ENCODE measurements at regions not wholly inside any gene's neighbourhood (a gene's known extent, or its start where the extent isn't known, plus 50 kb on each side); places are given as distances from the start of the nearest gene placed in this dataset.

DNA sequence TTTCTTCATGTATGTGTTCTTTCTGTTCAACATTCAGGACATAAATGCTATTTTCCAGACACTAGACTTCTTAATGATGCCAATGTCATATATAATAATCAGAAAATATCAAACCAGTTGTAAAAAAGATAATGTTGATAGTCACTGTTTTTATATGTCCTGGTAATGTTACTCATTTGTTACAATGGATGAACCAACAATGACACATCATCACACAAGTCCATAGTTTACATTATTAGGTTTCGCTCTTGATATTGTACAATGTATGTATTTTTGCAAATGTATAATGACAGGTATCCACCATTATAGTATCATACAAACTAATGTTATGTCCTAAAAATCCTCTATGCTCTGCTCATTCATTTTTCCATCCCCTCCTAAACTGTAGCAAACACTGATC is 243.8 kb upstream of the CDIN1 start:
- no peak for DNase-seq

DNA sequence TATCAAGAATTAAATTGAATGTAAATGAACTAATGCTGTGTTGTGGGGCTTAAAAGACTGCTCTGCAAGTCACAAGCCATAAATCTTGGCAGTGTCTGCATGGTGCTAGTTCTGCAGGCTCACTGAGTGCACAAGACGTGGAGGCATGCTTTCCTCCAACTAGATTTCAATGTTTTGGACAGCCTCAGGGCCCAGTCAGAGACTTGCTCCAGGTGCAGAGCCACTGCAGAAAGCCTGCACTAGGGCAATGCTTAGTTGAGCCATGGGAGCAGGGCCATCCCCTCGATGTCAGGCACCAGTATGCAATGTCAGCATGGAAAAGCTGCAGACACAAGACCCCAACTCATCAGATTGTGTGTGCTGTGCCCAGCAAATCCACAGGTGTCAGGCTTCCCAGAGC is 234.5 kb upstream of the CDIN1 start:
- no peak for DNase-seq

DNA sequence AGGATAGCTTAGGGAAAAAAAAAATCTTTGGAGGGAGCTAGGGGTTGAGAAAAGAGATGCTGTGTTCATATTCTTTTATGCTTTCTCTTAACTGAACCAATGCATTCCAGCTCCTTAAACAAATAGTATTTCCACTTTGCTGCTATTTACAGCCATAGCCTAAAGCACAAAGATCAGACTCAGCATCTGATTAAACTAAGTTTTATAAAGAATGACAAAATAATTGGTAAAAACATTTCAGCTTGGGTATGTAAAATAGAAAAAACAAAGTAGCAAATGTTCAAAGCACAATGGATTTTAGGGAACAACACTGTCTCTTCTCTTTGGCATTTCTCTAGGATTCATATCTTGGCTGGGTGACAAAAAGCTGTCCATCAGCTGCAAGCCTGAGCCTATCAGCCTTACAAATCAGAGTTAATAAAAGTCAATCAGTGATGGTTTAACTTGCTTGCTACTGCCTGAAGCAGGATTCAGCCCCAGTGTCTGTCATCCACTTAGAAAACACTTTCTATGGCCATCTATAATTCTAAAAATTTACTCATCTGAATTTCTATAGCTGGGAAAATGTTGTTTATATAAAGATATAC is 232.1 kb upstream of the CDIN1 start:
- DNase-seq, result no peak

DNA sequence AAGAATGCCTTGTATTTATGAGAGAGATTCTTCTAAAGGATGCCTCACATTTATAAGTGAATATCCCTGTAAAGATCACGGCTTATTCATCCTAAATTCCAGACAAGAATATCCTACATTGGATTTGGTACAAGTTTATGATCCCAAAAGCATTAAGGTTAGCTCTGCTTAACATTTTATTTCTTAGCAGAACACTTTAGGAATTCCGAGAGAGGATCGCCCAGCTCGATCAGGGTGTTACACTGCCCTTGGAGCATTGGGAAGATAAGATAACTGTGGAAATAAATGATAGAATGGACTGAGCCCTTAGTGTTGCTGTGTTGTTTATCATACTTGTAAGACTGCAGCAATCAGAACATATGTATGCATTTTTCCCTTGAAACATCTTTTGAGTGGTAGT is 223.0 kb upstream of the CDIN1 start:
- no peak for DNase-seq

DNA sequence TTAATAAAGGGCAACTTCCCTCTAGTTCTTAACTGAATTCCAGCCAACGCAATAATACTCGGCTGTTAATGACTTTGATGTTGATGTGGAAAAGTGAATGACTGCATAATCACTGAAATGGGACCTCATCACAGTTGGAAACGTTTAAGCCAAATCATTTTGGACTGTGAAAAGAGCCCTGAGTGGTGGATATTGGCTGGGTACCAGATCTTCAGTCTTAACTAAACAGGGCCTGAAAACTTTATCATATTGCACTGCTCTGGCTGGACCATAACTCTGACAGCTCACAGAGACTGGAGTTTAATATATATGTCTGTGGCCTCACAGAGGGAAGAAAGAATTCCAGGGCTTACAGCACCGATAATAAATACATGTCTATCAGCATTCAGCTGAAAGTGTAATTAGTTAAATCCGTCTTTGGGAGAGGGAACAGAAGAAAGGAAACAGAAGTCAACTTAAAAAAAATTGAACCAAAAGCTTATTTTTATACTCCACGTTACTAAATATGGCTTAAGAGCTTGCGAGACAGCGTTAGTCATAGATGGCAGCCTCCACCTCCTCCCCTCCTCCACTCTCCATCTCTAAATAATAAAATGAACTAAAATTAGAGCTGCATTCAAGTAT is 222.3 kb upstream of the CDIN1 start:
- no peak for DNase-seq

DNA sequence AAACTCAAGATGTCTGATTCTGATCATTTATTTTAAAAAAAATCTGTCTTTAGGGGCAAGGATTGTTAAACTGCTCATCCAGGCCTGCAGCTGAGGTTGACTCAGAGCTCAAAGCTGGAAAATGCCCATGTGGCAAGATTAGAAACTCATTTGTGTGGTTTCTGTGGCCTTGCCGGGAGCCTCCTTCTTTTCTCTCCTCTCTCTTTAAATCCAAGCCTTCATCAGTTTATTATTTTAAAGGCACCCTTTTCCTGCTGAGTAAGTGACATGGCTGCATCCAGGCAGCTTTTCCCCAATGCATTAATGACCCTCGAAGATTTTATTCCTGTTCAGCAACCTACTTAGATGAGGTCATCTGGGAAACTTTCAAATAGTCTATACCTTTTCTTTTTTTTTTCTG is 221.3 kb upstream of the CDIN1 start:
- DNase-seq, result no peak

DNA sequence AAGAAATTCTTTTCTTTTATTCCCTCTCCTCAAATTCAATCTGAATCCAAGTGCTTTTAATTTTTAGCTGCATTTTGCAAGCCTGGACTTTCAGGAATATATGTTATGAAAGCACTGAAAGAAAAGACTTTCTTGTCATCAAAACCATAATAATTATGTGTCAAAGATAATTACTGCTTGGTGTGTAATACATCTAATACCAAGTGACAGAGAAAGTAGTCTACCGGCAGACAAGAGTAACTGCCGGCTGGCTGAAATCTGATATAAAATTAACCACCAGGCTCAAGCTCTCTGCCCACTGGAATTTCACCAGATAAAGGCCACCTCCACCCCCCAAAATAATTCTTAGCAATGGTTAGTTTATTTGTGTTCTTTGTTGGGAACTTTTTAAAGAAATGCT is 220.9 kb upstream of the CDIN1 start:
- no peak for DNase-seq

DNA sequence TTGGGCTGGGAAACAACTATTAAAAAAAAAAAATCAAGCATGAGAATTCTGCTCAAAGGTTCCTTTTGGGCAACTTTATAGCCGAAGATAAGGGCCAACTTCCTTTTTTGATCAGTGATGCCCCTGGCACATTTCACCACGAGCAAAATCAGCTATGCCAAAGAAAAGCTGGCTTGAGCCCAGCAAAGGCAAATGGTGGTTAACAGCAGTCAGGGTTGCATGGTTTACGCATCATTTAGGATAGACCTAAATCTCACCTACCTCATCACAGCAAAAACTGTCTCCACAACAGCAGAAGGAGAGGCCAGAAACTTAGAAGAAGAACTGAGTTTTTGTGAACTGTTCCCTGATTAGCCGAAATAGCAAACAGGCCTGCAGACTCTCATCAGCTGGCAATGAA is 220.1 kb upstream of the CDIN1 start:
- DNase-seq, result no peak

DNA sequence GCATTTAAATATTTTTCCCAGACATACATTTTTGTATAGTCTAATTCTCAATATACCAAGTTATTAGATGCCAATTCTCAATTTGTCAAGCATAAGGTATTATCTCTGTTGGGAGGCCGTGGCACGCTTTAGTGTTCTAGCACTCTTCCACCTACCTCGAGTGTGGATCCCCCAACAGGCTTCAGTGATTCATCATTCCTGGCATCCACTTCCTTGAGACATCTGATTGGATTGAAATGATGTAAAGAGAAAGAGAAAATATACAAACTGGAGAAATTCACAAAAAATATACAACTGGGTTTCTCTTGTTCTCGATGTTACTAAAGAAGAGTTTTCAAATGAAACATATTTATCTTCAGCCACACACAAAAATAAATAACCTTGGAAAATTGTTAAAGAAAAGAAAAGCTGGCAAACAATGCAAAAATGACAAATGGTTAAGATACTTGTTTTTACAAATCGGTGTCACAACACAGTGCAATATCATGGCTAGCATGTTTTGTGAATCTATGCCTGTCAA is 218.0 kb upstream of the CDIN1 start:
- DNase-seq, result no peak

DNA sequence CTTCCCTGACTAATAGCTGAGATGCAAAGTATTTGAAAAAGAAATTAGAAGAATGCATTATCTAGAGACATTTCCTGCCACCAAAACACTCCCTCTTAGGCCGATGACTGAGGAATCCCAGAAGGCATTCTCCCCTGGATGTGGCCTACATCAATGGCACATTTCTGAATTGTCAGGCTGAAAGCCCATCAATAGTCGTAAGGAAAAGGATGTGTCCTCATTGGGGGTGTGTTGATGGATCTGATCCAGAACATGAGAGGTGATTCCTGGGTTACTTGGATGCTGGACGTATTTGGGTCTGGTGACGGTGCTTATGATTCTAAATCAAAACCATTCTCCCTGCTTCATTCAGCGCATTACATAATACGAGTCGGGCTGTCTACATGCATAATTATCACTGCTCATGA is 216.9 kb upstream of the CDIN1 start:
- no peak for DNase-seq

DNA sequence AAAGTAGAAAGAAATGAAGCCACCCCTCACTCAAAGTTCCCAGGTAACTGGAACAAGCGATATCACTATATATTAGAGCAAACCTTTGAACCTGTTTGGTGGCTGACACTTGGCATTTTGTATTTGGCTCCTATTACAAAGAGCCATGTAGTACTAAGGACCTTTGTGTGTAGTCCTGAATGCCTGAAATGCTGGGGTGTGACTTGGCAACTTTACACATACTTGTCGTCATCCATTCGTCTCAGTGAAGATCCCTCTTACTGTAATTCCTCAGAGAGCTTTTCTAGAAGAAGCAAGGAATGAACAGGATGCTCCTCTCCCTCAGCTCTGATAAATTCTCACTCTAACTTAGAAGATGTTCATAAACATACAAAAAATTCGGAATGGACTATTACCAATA is 216.1 kb upstream of the CDIN1 start:
- no peak for DNase-seq

DNA sequence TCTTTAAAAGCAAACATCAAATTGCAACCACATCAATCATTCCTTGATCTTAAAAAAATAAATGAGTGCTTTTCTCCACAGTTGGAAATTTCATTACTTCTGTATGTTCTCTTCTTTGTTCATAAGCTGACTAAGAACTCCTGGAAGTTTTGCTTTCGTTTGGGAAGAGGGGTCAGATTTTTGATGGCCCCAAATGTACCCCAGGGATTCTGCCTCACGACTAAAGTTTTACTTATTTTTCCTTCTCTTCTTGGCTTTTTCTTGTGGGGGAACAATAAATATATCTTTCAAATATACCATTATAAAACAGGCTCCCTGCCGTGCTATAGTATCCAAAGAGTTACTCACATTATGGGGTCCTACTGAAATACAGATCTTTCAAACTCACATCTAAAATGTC is 215.0 kb upstream of the CDIN1 start:
- DNase-seq, result no peak

DNA sequence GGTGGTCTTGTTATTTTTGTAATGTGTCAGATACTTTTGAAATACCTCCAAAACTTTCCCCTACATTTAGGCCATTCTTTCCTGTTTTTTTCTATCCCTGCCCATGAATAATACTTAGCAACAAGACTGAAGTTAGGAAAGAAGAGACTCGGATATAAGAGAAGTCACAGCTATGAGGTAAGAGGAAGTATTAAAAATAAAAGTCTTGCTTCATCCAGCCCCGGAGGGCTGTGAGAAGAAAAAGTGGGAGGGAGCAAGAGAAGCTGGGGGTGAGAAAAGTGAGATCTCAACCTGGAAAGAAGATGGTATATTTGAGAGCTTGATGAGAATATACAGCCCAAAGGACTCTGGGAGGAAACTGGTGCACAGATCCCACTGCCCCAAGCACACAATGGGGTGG is 213.5 kb upstream of the CDIN1 start:
- DNase-seq, result no peak

DNA sequence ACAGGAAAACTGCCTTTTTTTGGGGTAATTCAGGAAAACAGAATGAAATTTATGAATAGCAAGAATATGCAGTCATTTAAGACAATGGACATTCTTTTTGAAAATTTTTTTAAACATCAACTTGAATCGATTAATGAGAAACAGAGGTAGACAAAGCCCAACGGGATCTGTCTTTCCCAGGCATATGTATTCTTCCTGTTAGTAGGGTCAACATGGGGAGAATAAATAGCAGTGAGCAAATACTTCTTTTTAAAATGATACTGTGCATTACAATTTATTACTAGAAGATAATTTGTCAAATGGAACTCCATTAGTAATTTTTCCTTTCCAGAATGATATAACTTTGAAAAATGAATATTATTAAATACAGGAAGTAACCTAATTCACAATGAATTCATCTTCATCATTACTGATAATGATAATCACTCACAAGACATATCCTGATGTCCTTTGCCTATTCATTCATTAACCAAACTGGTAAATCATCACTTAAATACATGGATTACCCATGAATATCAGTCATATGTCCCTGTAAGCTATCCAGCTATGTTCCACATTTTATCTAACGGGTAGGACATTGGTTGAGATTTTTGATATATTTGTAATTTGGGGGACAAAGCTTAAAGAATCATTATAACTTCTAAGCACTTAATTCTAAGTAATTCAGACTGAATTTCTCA is 209.2 kb upstream of the CDIN1 start:
- DNase-seq, result no peak

DNA sequence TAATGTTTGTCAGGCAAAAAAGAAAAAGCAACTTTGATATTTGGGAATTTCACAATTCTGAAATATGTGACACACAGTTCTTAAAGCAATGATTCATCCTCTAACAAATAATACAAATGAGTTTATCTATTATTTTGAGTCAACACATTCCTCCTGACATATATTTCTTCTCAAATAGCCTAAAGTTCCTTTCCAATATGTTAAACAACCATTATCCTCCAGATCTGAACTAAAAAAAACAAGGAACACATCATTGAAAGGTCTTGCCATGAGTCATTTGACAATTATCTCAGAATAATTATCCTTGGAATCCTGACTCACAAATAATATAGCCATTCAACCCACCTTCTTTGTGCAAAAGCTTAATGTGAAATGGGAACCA is 208.7 kb upstream of the CDIN1 start:
- no peak for DNase-seq

DNA sequence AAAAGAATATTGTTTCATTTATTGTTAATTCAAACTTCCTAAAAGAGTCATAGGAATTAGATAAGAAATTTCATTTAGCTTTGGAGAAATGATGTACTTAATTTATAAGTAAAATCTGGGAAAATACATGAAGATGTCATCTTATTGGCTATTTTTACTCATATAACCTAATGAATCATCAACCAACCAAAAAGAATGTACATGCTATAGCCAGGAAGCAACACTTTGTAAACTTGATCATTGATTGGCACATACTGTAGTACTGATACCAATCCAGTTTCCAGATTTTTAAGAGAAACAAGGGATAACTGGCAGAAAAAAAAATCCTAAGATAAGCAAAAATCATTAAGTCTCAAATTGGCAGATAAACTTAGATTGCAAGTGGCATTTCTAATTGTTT is 207.9 kb upstream of the CDIN1 start:
- no peak for DNase-seq

DNA sequence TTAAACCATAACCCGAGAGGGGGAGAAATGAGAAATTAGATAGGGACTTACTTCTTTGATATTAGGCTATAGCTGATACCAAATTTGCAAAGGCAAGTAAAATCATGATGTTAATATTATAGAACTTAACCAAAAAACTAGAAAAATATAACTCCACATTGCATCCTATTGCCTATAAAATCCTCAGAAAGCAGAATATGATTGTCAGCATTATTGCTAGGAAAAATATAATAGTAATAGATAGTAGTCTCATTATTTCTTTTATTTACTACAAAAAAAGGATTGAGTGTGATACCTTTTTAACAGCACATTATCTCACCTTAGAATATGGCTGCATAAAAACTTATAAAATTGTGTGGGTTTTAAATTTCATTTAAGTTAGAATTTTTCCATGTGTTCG is 206.5 kb upstream of the CDIN1 start:
- no peak for DNase-seq

DNA sequence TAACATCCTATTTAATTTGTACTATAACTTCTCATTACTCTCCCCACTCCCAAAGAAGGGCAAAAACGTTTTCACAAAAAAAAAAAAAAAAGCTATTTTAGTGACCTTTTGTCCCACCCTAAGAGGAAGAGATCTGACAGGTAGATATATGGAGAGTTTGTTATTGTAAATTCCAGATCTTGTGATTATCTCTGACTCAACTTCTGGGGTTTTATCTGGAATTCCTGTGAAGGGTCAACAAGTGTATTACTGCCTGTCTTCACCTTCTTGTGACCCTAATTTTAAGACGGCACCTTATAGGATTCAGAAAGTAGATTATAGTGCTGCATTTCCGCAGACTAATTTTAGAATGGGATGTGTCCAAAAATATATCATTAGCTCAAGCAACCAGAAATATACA is 205.9 kb upstream of the CDIN1 start:
- DNase-seq, result no peak

DNA sequence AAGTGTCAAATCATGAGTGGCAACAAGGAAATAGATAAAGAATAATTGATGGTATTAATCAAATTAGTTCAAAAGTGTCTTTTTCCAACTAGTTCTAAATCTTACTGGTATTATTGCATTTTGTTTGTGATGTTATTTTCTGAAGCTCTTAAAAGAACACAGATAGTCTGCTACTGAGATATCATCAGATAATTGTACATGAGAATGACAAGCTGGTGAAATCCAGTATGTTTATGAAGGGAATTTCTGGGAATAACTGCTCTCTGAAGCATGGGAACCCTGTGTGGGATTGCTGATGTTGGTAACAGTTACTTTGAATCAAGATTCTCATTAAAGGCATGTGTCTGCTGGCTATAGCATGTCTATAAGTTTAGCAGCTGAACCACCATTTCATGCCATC is 190.3 kb upstream of the CDIN1 start:
- DNase-seq, result no peak

DNA sequence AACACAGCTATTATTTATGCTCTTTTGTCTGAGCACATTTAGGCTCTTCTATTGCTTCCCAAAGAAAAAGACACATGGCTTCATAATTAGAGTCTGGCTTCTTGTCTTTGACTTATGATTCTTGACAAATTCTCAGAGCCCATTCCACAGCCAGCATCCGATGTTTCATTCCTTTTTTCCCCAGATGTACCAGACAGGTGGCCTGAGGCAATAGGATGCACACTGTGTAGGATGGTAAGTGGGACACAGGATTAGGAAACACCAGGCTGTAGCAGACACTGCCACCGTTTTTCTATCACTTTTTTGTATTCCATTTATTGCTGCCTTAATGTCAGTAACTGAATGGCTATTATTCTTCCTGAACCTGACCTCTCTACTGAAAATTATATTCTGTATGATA is 188.9 kb upstream of the CDIN1 start:
- DNase-seq, result no peak

DNA sequence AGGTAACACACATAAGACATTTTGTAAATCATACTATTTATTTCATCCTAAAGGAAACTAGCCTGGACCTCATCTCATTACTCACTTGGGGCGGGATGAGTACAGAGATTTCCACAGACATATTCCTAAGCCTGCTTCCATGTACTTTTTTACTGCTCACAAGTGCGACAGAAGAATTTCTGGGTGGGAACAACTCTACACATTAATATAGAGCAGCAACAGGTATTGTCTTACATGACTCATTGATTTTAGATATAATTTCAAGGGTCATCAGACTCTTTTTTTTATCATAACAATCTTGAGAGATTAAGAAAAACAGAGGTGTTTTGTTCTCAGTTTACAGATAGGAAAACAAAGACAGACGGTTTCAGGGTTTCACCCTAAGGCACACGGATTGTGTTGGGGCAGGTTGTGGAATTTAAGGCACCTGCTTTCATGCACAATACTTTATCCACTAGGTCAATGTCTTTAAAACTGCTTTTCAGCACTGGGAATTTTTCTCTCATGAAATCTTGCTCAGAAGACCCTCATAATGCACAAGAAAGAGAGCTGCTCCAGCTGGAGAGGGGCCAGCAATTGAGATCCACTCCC is 186.7 kb upstream of the CDIN1 start:
- DNase-seq, result no peak

DNA sequence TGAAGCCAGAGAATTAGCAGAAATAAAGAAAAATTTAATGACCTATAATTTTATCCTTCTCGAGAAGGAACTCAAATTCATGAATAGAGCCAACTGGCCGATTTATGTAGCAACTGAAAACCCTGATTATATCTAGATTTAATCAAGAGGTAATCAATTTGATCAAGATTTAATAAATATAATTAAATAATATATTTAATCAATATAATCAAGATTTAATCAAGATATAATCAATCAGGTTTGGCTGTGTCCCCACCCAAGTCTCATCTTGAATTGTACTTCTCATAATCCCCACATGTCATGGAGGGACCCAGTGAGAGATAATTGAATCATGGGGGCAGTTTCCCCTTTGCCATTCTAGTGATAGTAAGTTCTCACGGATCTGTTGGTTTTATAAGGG is 181.2 kb upstream of the CDIN1 start:
- no peak for DNase-seq

DNA sequence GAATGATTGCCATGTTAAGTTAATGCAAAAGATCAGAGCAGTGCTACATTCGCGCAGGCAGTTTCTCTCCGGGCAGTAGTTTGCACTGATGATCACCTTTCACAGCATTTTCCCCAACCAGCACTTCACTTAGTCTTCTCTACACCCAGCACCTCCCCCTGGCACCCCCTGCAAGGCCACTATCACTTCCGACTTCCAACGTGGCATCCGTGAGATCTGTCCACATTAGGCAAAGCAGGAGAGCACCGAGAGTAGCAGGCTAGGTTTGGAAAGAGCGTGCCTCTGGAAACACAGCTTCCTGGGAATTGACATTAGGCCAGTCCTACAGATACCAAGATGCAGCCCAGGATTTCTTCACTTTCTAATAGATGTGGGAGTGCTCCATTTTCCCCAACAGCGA is 180.2 kb upstream of the CDIN1 start:
- DNase-seq, result no peak

Measured in muscle of arm (tissue), 1 donor.